OCI-M1 (cell line): ENCODE measurements at regions not wholly inside any gene's neighbourhood (a gene's known extent, or its start where the extent isn't known, plus 50 kb on each side); places are given as distances from the start of the nearest gene placed in this dataset.

ENCODE experiments used
- DNase-seq: peaks from one replicate; lab custom pipeline; 2025; lab: John Stamatoyannopoulos, UW

DNA sequence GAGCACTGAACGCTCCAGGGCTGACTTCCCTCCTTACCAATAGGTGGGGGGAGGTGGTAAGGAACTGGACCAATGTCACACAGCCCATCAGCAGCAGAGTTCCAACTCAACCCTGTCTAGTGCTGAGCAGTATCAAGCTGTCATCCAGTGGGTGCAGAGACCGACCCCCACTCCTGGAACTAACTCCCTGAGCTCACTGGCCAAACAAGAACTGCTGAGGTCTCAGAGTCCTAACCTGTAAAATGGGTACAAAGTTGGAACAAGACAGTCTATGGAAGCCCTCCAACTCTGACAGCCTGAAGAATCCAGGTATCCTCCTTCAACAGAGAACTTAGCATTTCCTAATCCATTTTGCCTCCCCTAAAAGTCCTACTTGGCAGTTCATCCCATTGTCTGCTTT, 91.1 kb upstream of the CLMN start:
- no peak for DNase-seq

DNA sequence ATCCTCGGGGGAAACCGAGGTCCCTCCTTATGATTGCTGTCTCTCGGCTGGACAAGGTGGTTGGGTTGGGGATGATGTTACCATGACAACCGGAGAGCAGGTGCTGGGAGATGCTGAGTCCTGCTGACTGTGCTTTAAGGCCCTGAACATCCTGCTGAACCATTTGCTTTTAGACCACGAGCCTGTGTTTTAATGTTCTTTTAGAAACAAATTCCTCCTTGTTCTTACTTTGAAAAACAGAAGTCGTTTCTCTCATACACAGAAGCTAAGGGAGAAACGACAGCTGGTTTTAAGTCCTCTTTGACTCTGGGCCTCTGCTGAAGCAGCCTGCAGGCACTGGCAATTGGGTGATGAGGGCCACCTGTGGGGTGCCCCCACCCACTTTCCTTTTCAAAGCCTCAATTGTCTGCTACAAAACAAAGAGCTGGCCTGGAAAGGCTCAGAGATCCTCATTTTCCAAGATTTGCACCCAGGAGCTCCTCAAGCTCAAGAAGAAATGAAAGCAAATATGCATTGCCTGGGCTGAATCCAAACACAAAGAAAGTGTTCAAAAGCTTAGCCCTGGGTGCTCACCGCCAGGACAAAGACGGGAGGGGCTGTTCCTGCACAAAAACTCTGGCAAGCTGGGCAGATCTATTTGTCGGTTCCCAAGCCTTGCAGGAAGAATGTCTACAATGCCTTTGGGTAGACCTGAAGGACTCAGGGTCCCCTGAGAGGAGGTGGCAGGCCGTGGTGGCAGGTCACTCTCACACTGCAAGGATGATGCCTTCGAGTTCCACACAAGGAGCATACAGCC, 90.0 kb upstream of the CLMN start:
- DNase-seq: no peak

DNA sequence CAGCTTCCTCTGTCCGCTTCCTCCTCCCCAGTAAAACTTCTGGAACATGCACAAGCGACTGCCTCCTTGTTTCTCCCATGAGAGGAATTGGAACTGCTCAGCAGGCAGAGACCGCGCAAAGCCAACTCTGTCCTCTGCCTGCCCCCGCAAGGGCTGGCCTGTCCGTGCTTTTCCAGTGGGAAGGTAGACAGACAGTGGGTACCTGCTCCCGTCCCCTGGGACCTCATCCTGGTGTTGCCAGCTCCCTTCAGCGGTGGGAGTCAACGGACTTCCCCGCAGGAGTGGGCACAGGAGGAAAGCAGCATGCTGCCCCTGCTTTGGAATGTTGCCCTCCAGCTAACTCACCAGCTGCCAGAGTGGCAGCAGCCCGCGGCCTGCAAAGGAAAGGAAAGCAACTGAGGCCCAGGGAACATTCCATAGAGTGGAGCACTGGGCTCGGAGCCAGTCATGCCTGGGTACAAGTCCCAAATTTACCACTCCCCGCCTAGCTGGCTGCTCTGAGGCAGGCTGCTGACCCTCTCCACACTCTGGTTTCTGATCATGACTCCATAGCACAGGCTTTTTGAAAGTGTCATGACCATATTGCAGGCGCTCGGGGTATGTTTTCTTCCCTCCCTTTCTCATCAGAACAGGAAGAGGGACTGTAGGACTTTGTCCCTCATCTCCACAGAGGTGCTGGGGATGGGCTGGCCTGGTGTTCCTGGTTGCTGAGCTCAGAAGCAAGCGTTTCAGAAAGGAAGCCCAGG, 89.2 kb upstream of the CLMN start:
- DNase-seq: no peak

DNA sequence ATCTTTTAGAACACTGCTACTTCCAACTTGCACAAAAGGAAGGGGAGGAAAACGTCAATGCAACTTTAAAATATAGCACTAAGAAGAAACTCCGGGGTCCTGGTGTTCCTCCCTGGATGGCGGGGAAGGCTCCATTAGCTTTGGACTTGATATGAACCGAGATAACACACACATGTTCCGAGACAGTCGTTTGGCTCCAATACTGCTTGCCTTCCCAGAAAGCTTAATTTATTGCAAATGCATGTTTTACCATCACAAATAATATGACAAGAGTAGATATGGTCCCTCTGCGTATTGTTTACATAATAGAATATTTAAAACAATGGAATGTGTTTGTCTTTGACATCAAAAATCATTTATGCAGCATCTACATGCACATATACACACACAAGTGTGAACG, 87.6 kb upstream of the CLMN start:
- DNase-seq: no peak

DNA sequence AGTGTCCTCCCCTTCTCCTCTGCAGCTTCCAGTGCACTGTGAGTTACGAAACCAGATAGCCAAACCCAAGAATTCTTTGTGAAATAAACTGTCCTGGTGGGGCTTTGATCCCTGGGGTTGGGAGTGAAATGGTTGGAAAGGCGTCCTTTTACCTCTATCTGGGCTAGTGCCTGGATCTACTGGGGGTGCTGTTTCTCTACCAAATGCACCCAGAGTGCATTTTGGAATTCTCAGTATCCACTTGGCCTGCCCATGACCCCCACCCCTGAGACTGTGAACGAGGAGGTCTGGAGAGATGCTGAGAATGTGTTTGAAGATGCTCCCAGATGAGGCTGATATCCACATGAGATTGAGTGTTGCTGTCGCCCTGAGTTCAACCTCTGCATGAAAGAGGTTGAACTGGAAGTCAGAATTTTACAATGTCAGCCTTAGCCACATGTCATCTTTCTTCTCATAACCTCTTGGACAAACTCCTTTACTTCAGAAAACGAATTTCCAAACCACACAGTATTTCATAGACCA, 87.1 kb upstream of the CLMN start:
- no peak for DNase-seq

DNA sequence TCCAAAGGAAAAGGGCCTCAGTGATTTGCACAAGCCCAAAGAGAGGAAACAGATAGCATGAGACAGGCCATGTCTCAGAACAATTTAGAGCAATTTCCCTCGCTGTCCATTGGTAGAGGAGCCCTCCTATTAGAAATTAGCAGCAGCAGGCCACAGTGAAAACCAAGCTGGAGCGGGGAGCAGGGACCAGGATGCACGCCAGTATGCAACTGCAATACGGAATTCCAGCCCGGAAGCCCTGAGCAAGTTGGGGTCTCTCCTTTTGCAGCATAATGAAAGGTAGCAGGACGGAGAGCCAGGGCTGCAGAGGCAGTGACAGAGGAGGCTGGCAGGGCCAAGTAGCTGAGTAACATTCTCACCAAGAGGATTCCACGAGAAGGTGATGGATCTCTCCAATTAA, 84.9 kb upstream of the CLMN start:
- no peak for DNase-seq

DNA sequence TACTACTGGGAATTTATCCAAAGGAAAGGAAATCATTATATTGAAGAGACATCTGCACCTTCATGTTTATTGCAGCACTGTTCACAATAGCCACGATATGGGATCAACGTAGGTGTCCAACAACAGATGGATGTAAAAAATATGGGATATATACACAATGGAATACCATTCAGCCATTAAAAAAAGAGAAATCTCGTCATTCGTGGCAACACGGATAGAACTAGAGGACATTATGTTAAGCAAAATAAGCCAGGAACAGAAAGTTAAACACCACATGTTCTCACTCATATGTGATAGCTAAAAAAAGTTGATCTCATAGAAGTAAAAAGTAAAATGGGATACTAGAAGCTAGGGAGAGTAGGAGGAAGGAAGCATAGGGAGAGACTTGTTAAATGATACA, 82.9 kb upstream of the CLMN start:
- DNase-seq: no peak

DNA sequence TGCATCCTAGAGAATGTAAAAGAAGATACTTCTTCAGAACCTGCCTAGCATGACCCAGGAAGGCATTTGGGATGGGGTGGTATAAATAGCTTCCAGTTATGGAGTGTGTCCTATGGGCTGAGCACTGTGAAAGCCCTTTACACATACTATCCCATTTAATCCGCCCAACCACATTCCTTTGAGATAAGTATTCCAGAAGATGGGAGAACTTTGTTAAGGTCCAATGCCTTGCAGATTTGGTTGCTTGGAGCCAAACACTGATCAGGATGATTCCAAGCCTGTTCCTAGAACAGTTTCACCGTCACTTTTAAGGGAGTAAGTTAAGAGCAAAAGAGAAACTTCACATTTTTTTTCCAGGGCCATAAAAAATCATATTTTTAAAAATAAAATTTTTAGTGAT, 82.5 kb upstream of the CLMN start:
- no peak for DNase-seq

DNA sequence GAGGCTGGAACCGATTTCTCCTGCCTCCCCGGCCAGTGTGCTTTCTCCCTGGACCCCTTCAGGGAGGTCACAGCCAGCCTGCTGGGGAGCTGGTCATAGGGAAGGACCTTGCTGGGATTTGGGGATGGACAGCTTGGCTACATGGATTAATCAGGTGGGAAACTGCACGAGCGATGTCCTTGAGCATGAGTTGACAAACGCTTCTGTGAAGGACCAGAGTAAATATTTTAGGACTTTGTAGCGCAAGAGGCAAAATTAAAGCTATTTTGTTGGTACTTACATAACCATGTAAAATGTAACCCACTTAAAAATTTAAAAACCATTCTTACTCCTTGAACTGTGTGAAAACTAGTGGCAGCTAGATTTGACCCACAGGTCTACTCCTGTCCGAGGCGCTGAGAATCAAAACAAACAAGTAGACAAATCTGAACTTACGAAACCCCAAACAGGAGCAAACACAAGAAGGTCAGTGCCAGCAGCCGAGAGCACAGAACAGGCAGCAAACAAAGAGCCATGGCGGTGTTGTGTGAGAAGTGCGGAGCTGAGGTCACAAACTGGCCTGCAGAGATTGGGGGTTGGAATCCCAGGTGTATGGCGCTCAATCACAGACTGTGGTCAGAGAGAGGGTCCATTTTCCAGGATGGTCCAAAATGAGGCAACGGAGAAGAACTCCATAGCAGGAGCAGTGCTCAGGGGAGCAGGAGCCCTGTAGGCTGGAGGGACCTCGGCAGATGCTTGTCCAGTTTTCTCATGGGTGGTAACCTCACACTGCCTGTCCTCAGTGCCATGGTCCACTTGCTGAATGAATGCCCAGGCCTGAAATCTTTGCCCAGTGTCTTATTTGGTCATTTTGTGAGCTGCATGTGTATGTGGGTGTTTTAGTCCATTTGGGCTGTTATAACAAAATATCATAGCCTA, 79.2 kb upstream of the CLMN start:
- no peak for DNase-seq

DNA sequence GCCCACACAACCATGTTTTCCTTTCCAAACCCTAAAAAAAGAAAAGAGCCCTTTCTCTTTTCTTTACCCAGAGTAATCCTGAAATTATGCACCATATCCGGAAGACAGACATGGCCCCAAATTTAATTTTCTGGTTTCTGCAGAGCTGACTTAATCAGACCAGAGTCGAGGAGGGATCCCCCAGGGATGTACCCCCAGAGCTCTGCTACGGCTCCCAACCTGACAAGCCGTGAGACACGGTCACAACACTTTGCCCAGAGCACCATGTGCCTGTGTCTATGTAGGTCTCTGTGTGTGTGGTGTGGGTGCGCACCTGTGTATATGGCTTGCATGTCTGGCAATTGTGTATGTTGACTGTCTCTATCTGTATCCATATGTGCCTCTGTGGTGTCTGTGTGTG, 77.6 kb upstream of the CLMN start:
- DNase-seq: no peak

DNA sequence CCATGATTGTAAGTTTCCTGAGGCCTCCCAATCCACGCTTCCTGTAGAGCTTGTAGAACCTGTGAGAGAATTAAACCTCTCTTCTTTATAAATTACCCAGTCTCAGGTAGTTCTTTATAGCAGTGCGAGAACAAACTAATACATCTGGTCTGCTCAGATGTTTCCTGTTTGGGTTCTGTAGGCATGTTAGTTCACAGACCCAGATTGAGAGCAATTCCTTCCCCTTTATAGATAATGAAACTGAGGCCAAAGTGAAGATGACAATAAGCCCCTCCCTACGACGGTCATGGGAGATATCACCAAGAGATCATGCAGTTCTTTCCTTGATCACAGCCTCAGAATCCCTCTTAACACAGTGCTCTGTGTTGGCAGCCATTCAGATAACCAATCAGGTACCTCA, 76.5 kb upstream of the CLMN start:
- DNase-seq: no peak

DNA sequence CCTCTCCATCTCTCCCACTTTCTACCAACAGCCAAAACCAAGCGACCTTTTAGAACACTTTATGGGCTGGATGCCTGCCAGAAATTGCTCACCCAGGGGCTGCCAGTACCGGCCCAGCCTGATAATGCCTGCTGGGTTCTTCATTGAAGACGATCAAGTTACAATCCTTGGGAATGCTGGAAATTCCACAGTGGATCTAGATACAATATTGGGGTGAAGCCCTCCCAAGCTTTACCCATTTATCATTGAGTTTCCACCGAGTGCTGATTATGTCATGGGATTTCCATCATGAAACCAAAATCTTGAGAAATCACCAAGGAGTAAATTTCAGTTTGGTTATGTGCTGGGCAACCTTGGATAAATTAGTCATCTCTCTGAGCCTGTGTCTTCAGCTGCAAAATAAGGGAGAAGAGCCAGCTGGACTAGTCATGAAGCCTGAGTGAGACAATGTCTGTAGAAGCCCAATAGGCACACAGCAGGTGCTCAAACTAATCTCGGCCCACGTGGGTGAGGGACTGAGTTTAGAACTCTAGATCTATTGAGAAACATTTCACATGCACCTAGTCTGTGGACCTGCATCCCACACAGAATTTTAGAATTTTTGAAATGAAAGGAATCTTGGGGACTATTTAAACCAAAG, 75.5 kb upstream of the CLMN start:
- DNase-seq: no peak

DNA sequence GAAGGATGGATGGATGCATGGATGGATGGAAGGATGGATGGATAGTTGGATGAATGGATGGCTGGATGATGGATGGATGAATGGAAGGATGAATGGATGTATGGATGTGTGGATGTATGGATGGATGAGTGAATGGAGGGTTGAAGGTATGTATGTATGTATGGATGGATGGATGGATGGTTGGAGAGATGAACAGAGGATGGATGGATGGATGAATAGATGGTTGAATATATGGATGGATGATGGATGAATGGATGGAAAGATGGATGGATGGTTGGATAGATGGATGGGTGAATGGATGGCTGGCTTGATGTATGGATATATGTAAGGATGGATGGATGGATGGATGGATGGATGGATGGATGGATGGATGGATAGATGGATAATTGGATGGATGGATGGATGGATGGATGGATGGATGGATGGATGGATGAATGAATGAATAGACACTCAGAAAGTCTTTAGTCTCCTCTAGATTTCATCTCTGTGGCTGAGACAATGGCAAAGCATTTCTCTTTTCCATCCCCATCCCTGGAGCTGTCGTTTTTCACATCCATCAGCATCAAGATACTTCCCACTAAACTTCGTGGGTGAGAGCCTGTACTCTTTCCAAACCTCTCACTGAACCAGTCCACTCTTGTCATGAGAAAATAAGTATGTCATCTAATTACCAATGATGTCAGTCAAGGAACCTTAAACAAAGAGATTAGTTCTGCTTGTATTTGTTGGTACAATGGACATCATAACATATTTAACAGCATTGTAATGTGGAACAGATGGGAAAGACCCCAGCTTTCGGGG, 74.8 kb upstream of the CLMN start:
- DNase-seq: no peak

DNA sequence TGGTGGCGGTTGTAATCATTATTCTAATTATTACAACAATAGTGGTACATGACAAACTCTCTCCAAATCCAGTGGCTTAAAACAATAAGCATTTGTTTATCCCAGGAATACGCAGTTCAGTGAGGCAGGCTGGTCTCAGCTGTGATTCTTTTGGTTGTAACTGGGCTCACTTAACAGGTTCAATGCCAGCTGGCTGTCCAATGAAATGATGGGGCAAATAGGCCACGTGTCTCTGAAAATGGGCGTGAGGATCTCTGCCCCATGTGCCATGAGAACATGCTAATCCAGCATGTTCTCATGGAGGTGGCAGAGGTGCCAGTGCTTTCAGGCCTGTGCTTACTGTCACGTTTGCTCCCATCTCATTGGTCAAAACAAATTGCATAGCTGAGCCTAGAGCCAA, 73.1 kb upstream of the CLMN start:
- no peak for DNase-seq

DNA sequence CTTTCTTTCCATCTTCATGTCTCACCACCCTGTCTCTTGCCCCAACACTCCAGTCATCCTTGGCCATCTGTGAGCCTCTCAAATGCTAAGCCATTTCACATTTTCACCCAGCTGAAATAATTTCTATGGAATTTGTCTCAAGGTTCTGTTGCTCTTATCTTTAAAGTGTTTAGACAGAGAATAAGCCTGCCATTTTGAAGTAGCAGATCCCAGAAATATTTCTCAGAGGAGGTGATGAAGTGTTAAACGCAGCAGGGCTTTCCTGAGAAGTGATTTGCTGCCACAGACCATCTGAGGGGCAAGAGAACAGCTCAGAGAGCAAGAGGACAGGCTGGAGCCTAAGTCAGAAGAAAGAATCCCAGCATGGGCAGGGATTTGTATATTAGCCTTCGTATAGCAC, 71.6 kb upstream of the CLMN start:
- DNase-seq: no peak

DNA sequence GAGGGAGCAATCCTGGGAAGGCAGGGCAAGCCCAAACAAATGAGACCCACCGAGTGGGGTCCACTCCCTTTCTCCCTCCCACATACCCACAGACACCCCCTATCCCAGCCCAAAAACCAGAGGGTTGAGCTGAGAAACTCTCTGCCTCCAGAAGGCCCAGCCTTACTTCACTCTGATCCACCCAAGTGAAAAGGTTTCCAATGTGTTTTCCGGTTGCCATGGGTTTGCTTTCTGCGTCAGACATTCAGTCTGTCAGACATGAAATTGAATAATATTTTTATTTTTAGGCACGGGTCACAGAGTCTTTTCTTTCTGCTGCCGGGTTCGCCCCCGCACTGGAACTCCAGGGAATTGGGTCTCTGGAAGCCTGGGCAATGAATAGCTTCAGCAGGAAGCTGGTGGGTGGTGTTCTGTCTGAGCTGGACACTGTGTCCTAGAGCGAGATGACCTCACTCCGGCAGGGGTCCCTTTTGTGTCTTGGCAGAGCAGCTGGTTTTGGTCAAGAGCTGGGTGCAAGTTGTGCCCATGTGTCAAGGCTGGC, 69.8 kb upstream of the CLMN start:
- no peak for DNase-seq

DNA sequence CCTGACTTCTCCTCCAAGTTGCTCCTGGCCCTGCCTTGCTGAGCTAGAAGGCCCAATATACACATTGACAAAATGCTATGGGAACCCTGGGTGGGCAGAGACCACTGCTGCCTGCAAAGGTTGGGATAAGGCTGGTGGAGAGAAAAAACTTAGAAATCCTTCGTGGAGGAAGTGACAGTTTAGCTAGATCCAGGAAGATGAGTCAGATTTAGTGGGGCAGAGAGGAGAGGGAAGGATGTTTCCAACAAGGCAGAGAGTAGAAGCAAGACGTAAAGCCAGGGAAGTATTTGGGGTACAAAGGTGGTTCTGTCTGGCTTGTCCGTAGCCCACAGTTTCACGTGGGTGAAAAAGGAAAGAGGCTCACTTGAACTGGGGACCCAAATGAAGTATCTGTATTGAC, 69.0 kb upstream of the CLMN start:
- DNase-seq: no peak

DNA sequence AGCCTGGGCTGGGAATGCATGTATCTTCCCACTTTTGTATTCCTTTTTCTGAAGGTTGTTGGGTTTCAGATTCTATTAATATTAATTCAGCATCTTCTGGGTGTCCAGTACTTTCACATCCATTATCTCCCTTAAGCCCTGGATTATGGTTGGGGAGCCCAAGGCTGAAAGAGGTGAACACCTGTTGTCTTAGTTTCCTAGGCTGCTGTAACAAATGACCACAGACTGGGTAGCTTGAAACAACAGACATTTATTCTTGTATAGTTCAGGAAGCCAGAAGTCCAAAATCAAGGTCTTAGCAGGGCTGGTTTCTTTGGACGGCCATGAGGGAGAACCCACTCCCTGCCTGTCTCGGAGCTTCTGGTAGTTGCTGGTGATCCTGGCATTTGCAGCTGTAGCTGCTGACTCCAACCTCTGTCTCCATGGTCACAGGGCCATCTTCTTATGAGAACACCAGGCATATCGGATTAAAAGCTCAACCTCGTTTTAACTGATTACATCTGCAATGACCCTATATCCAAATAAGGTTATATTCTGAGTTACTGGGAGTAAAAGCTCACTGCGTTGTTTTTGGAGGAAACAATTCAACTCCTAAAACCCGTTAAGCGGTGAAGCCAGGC, 68.2 kb upstream of the CLMN start:
- DNase-seq: no peak

DNA sequence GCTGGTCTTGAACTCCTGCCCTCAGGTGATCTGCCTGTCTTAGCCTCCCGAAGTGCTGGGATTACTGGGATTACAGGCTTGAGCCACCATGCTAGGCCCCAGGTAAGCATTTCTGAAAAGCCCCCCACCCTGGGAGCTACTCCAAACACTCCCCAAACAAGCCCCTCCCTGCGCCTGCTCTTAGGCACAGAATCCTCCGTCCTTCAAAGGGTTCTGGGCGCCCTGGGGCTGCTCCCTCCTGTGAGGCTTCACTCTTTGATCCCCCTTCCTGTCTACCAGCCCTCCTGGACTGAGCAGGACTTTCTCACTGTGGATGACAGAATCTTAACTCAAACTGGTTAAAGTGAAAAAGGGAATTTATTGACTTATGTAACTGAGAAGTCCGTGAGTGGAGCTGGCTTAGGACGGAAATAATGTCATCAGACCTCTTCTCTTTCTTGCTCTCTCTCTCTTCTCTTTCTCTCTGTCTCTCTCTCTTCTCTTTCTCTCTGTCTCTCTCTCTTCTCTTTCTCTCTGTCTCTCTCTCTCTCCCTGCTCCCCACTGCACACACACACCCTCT, 66.9 kb upstream of the CLMN start:
- no peak for DNase-seq

DNA sequence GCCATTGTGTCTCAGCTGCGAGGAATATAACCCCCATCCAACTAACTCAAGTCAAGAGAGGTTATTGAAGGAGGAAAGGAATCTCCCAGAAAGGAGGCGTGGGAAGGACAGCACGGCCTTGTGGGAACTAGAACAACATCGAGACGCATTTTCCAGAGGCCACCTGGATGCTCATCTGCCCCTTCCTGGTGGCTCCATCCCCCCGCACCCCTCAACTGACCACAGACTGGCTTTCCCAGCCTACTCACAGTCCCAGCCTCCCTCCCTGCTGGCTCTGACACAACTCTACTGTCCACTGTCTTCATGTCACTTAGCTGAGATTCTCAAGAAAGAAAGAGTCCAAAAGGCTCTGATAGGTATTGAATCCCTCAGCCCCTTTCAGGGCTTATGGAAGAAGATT, 66.0 kb upstream of the CLMN start:
- DNase-seq: no peak
